Tibial nerve (tissue), 3 donors: ENCODE measurements at regions not wholly inside any gene's neighbourhood (a gene's known extent, or its start where the extent isn't known, plus 50 kb on each side); places are given as distances from the start of the nearest gene placed in this dataset.

Experiments
- CTCF ChIP-seq, 5 experiments: fragments of 200-600 bp in 3 of 5; fragments of 450-650 bp in 2 of 5; sonication (generic) in 3 of 5; IDR thresholded peaks; one replicate each; pipeline ENCODE4 v1.5.1; 2016 to 2019; ENCODE audit warnings: antibody characterized with exemption in 5 of 5, mild to moderate bottlenecking in 3 of 5, moderate library complexity in 2 of 5
- POLR2A ChIP-seq, 2 donors: fragments of 450-650 bp; IDR thresholded peaks; one replicate each; pipeline ENCODE4 v1.6.1; 2017; ENCODE audit warnings: antibody characterized with exemption in 2 of 2, mild to moderate bottlenecking in 2 of 2, moderate library complexity in 2 of 2

GRCh38 chr5:166431456-166431855, 1860.0 kb upstream of the WWC1 start:
- TF ChIP-seq CTCF (IDR thresholded peaks at IDR 0.05) (no peak), POLR2A (IDR thresholded peaks at IDR 0.05) (no peak)
